Lower lobe of right lung (tissue), 2 donors: ENCODE measurements at regions not wholly inside any gene's neighbourhood (a gene's known extent, or its start where the extent isn't known, plus 50 kb on each side); places are given as distances from the start of the nearest gene placed in this dataset.
A peak's percentile ranks its signal among the peaks of the same experiment; 100 is the strongest.

Experiments
- ATAC-seq, 2 donors: fragments of 200-7000 bp; cut with Tn5 transposase; one replicate each; pipeline ENCODE4 v1.9.1; 2020 to 2022; ENCODE audit warnings: mild to moderate bottlenecking in 2 of 2, moderate library complexity in 2 of 2
- DNase-seq: peaks from one replicate; pipeline ENCODE4 v3.0.0-alpha.2; 2020
- H3K27ac ChIP-seq: fragments of 200-600 bp; one replicate; pipeline ENCODE4 v1.8.0; 2022
- H3K27me3 ChIP-seq: fragments of 200-600 bp; one replicate; pipeline ENCODE4 v1.8.0; 2022; ENCODE audit warnings: low read depth
- H3K36me3 ChIP-seq: fragments of 200-600 bp; one replicate; pipeline ENCODE4 v1.8.0; 2022; ENCODE audit warnings: mild to moderate bottlenecking
- H3K4me1 ChIP-seq: fragments of 200-600 bp; one replicate; pipeline ENCODE4 v1.8.0; 2022
- H3K4me3 ChIP-seq: fragments of 200-600 bp; one replicate; pipeline ENCODE4 v1.8.0; 2022; ENCODE audit warnings: mild to moderate bottlenecking
- H3K9me3 ChIP-seq: fragments of 200-600 bp; one replicate; pipeline ENCODE4 v1.8.0; 2022
- CTCF ChIP-seq: fragments of 200-600 bp; IDR thresholded peaks from one replicate; pipeline ENCODE4 v1.8.0; 2022; ENCODE audit warnings: antibody characterized with exemption, mild to moderate bottlenecking
- intact Hi-C: fragments of 100-400 bp; cut with DNase I; formaldehyde crosslinking; loops from one replicate; pipeline ENCODE4 v1.11.0; 2022
- donor health status: DM: no; HTN: yes; CAD: no; lungs with severe emphysema.

GRCh38 chr6:169885131-169885530, 133.7 kb downstream of the ERMARD start:
- H3K4me3 ChIP-seq: no peak overlapping the region
- no peak for TF ChIP-seq CTCF
- no peaks in the 10 kb centered on the region for H3K36me3 ChIP-seq
- no peak overlapping the region for H3K27ac ChIP-seq
- H3K27me3 ChIP-seq: peaks cover 14% of the 10 kb centered on the region
- ATAC-seq (no peak), DNase-seq (no peak)
- intact Hi-C loops: no loop called here
- H3K9me3 ChIP-seq: no peaks in the 10 kb centered on the region
- no peaks in the 10 kb centered on the region for H3K4me1 ChIP-seq

- no peaks in the 10 kb centered on the region for H3K4me1 ChIP-seq
- no peak for TF ChIP-seq CTCF
- peak in 1 of 2 donors; percentile 10 for ATAC-seq
- H3K9me3 ChIP-seq: no peaks in the 10 kb centered on the region
- H3K36me3 ChIP-seq: no peaks in the 10 kb centered on the region
- H3K27me3 ChIP-seq: peaks cover 8% of the 10 kb centered on the region
- intact Hi-C loops: no loop called here
- DNase-seq: no peak
- no peak overlapping the region for H3K4me3 ChIP-seq
- peak overlapping the region; percentile 24 for H3K27ac ChIP-seq
These were observed 132.7 kb downstream of the ERMARD start for GRCh38 chr6:169884158-169884557.

- Histone ChIP-seq H3K27ac (no peak overlapping the region), H3K4me1 (no peaks in the 10 kb centered on the region), H3K9me3 (no peaks in the 10 kb centered on the region), H3K36me3 (no peaks in the 10 kb centered on the region), H3K27me3 (peaks cover 7% of the 10 kb centered on the region), H3K4me3 (no peak overlapping the region)
- TF ChIP-seq CTCF: no peak
- no peak for ATAC-seq
- DNase-seq: no peak
- intact Hi-C loops: no loop called here
These were observed 131.9 kb downstream of the ERMARD start for GRCh38 chr6:169883316-169883715.

GRCh38 chr6:169881976-169882375, 130.6 kb downstream of the ERMARD start:
- peaks cover 7% of the 10 kb centered on the region for H3K27me3 ChIP-seq
- no peak overlapping the region for H3K4me3 ChIP-seq
- TF ChIP-seq CTCF: no peak
- intact Hi-C loops: no loop called here
- no peaks in the 10 kb centered on the region for H3K36me3 ChIP-seq
- DNase-seq: no peak
- no peak overlapping the region for H3K27ac ChIP-seq
- no peaks in the 10 kb centered on the region for H3K9me3 ChIP-seq
- ATAC-seq: no peak
- H3K4me1 ChIP-seq: no peaks in the 10 kb centered on the region

- no peak overlapping the region for H3K4me3 ChIP-seq
- H3K4me1 ChIP-seq: no peaks in the 10 kb centered on the region
- no peak for TF ChIP-seq CTCF
- no peak for DNase-seq
- intact Hi-C loops: no loop called here
- no peaks in the 10 kb centered on the region for H3K9me3 ChIP-seq
- H3K36me3 ChIP-seq: no peaks in the 10 kb centered on the region
- H3K27me3 ChIP-seq: peaks cover 7% of the 10 kb centered on the region
- no peak overlapping the region for H3K27ac ChIP-seq
- no peak for ATAC-seq
These were observed 130.0 kb downstream of the ERMARD start for GRCh38 chr6:169881398-169881797.

- no peak for TF ChIP-seq CTCF
- no peak for ATAC-seq
- Histone ChIP-seq H3K9me3 (peaks cover 4% of the 10 kb centered on the region), H3K4me1 (no peaks in the 10 kb centered on the region), H3K27ac (no peak overlapping the region), H3K4me3 (no peak overlapping the region), H3K36me3 (no peaks in the 10 kb centered on the region), H3K27me3 (peaks cover 7% of the 10 kb centered on the region)
- intact Hi-C loops: no loop called here
- no peak for DNase-seq
These were observed 129.1 kb downstream of the ERMARD start for GRCh38 chr6:169880516-169880915.
